DOHH2 (cell line): ENCODE measurements at regions not wholly inside any gene's neighbourhood (a gene's known extent, or its start where the extent isn't known, plus 50 kb on each side); places are given as distances from the start of the nearest gene placed in this dataset.

Experiments
- H3F3A ChIP-seq: fragments of 200-600 bp; sonication (generic), shearing (Covaris generic); 2 replicates; pipeline ENCODE4 v1.6.0; 2016; ENCODE audit warnings: antibody characterized with exemption, mild to moderate bottlenecking; ENCODE audit not compliant: control insufficient read depth, insufficient read depth
- H3K27ac ChIP-seq: fragments of 200-600 bp; sonication (generic); 2 replicates; pipeline ENCODE4 v1.5.1; 2014; ENCODE audit warnings: low read depth, mild to moderate bottlenecking, low read length, moderate library complexity
- H3K27me3 ChIP-seq: fragments of 200-600 bp; sonication (generic); 2 replicates; pipeline ENCODE4 v1.6.1; 2014; ENCODE audit warnings: mild to moderate bottlenecking, low read length, mixed read lengths; ENCODE audit not compliant: control insufficient read depth
- H3K36me3 ChIP-seq: fragments of 200-600 bp; sonication (generic); 2 replicates; pipeline ENCODE4 v1.6.1; 2014; ENCODE audit warnings: mild to moderate bottlenecking, low read length, moderate library complexity, mixed read lengths; ENCODE audit not compliant: control insufficient read depth
- H3K4me1 ChIP-seq: fragments of 200-600 bp; sonication (generic); 2 replicates; pipeline ENCODE4 v1.6.1; 2014; ENCODE audit warnings: mild to moderate bottlenecking, low read length, mixed read lengths; ENCODE audit not compliant: control insufficient read depth
- H3K4me2 ChIP-seq: fragments of 200-600 bp; sonication (generic); 2 replicates; pipeline ENCODE4 v1.6.0; 2014; ENCODE audit warnings: mild to moderate bottlenecking, low read length, moderate library complexity
- H3K4me3 ChIP-seq: fragments of 200-600 bp; sonication (generic); 2 replicates; pipeline ENCODE4 v1.5.1; 2014; ENCODE audit warnings: mild to moderate bottlenecking, low read length, mixed read lengths
- H3K79me2 ChIP-seq: fragments of 200-600 bp; sonication (generic); 2 replicates; pipeline ENCODE4 v1.6.1; 2014; ENCODE audit warnings: mild to moderate bottlenecking, low read length, mixed read lengths; ENCODE audit not compliant: control insufficient read depth
- H3K9me2 ChIP-seq: fragments of 200-600 bp; sonication (generic); replicated peaks from 2 replicates; pipeline ENCODE4 v1.6.1; 2014; ENCODE audit warnings: mild to moderate bottlenecking, low read length, mixed read lengths; ENCODE audit not compliant: control insufficient read depth
- H3K9me3 ChIP-seq: fragments of 200-600 bp; sonication (generic); 2 replicates; pipeline ENCODE4 v1.6.1; 2014; ENCODE audit warnings: antibody characterized with exemption, low read length, mixed read lengths; ENCODE audit not compliant: control insufficient read depth, insufficient read depth
- H4K20me1 ChIP-seq: fragments of 200-600 bp; sonication (generic); 2 replicates; pipeline ENCODE4 v1.6.0; 2014; ENCODE audit warnings: low read depth, mild to moderate bottlenecking, antibody characterized with exemption, low read length, moderate library complexity; ENCODE audit not compliant: control insufficient read depth, insufficient read depth
- EZH2phosphoT487 ChIP-seq: fragments of 200-600 bp; sonication (generic); IDR thresholded peaks from 2 replicates; pipeline ENCODE4 v1.6.1; 2017; ENCODE audit warnings: borderline replicate concordance, mild to moderate bottlenecking, antibody characterized with exemption, low read length, moderate library complexity, mixed read lengths
- TF ChIP-seq, protein P1 (sequence below): fragments of 200-600 bp; sonication (generic); IDR thresholded peaks from one replicate; pipeline ENCODE4 v1.5.1; 2014; ENCODE audit warnings: antibody characterized with exemption, mild to moderate bottlenecking, low read depth, low read length; ENCODE audit not compliant: poor library complexity, severe bottlenecking

DNA sequence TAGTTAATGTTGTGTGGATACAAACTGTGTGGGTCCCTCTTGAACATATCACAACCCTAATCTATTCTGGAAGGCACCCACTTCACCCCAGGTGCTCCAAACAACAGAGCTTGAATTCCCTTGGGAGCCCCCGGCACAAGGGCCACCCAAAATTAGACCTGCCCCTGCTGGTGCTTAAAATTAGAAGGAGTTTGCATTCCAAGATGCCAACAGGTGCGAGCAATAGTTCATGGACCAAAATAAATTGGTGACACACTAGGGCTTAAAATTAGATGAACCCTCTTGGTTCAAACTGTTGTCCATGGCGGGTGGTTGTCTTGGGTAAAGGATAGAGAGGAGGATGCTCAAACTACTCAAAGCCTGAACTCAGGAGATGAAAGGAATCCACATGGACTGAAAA lies 291.5 kb downstream of the MN1 start:
- Histone ChIP-seq H3K36me3 (no peaks in the 10 kb centered on the region), H3K27me3 (peaks cover 5% of the 10 kb centered on the region), H3K4me3 (no peak overlapping the region), H3K79me2 (no peaks in the 10 kb centered on the region), H3K27ac (no peak overlapping the region), H3K4me2 (no peak overlapping the region), H3K9me3 (no peaks in the 10 kb centered on the region), H3F3A (no peaks in the 10 kb centered on the region), H4K20me1 (no peaks in the 10 kb centered on the region; the same call in 1 of the 2 replicates), H3K9me2 (no peaks in the 10 kb centered on the region), H3K4me1 (no peaks in the 10 kb centered on the region)
- TF ChIP-seq, protein P1, sequence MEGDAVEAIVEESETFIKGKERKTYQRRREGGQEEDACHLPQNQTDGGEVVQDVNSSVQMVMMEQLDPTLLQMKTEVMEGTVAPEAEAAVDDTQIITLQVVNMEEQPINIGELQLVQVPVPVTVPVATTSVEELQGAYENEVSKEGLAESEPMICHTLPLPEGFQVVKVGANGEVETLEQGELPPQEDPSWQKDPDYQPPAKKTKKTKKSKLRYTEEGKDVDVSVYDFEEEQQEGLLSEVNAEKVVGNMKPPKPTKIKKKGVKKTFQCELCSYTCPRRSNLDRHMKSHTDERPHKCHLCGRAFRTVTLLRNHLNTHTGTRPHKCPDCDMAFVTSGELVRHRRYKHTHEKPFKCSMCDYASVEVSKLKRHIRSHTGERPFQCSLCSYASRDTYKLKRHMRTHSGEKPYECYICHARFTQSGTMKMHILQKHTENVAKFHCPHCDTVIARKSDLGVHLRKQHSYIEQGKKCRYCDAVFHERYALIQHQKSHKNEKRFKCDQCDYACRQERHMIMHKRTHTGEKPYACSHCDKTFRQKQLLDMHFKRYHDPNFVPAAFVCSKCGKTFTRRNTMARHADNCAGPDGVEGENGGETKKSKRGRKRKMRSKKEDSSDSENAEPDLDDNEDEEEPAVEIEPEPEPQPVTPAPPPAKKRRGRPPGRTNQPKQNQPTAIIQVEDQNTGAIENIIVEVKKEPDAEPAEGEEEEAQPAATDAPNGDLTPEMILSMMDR = no peak
- TF ChIP-seq EZH2phosphoT487 = no peak

DNA sequence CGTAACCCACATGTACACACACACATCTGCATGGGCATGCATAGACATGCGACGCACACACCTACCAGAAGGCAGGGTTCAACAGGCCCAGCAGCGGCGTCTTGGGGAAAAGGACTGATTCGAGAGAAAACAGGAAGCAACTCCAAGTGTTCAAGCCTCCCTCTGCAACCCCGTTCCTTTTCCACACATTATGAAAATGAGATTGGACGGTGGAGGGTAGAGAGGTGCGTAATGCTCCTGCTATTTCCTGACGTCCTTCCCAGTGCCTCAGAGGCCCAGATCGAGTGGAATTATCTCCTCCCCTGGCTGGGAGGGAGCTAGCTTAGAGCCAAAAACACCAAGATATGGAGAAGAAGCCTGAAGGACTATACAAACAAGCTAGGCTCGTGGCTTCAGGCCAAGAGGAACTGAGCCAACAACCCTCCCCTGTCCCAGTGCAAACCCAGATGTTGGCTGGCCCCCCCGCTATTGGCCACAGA lies 289.2 kb downstream of the MN1 start:
- H3F3A ChIP-seq = no peaks in the 10 kb centered on the region
- no peak for TF ChIP-seq EZH2phosphoT487
- TF ChIP-seq, protein P1 = no peak
- no peaks in the 10 kb centered on the region for H3K9me2 ChIP-seq
- H4K20me1 ChIP-seq = no peaks in the 10 kb centered on the region; the same call in 1 of the 2 replicates
- no peaks in the 10 kb centered on the region for H3K9me3 ChIP-seq
- H3K4me3 ChIP-seq = no peak overlapping the region
- no peaks in the 10 kb centered on the region for H3K36me3 ChIP-seq
- H3K27me3 ChIP-seq = peaks cover 5% of the 10 kb centered on the region
- no peak overlapping the region for H3K27ac ChIP-seq
- no peaks in the 10 kb centered on the region for H3K4me1 ChIP-seq
- H3K79me2 ChIP-seq = no peaks in the 10 kb centered on the region
- no peak overlapping the region for H3K4me2 ChIP-seq

DNA sequence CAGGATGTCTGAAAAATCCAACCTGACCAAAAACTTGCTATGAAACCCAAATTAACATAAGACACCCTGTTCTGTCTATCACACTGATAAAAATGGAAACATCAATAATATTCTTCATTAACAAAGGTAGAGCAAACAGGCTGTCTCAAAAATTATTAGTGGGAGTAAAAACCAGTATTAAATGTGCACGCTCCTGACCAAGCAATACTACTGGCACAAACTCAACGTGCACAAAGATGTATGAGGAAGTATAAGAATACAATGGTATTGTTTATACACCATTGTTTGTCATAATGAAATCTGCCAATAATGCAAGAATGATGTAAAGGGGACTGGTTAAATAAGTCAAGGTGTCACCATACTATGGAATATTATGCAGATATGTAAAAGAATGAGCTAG lies 288.5 kb downstream of the MN1 start:
- H3K9me3 ChIP-seq = no peaks in the 10 kb centered on the region
- H3K79me2 ChIP-seq = no peaks in the 10 kb centered on the region
- no peaks in the 10 kb centered on the region for H3K36me3 ChIP-seq
- peaks cover 5% of the 10 kb centered on the region for H3K27me3 ChIP-seq
- H3K9me2 ChIP-seq = no peaks in the 10 kb centered on the region
- no peak overlapping the region for H3K4me3 ChIP-seq
- H3K27ac ChIP-seq = no peak overlapping the region
- H3F3A ChIP-seq = no peaks in the 10 kb centered on the region
- TF ChIP-seq EZH2phosphoT487 = no peak
- TF ChIP-seq, protein P1 = no peak
- H3K4me1 ChIP-seq = no peaks in the 10 kb centered on the region
- no peak overlapping the region for H3K4me2 ChIP-seq
- no peaks in the 10 kb centered on the region; the same call in 1 of the 2 replicates for H4K20me1 ChIP-seq
